ENCODE measurements at regions not wholly inside any gene's neighbourhood (a gene's known extent, or its start where the extent isn't known, plus 50 kb on each side); places are given as distances from the start of the nearest gene placed in this dataset.
A peak's percentile ranks its signal among the peaks of the same experiment; 100 is the strongest.

DNA sequence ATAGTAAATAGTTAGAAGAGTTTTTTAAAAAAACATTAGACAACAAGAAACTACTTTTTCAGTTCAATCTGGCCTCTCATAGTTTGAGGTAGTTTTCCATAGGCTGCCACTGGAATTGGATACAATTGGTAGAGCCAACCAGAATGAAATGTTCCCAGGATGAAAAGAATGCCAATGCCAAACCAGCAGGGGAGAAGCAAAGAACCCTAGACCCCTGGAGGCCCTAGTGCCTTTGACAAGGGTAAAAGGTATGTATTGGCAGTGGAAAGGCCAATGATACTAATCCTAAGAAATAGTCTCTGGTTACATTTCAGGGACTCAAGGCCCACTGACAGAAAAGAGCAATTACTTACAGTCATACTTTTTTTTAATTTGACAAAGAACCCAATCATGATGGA, 77.4 kb upstream of the SEM1 start:
- TF ChIP-seq POLR2A (IDR thresholded peaks at IDR 0.05) (no peak), POLR2AphosphoS5 (IDR thresholded peaks at IDR 0.05) (no peak), EP300 (IDR thresholded peaks at IDR 0.05) (no peak)
- TF ChIP-seq, protein P1, sequence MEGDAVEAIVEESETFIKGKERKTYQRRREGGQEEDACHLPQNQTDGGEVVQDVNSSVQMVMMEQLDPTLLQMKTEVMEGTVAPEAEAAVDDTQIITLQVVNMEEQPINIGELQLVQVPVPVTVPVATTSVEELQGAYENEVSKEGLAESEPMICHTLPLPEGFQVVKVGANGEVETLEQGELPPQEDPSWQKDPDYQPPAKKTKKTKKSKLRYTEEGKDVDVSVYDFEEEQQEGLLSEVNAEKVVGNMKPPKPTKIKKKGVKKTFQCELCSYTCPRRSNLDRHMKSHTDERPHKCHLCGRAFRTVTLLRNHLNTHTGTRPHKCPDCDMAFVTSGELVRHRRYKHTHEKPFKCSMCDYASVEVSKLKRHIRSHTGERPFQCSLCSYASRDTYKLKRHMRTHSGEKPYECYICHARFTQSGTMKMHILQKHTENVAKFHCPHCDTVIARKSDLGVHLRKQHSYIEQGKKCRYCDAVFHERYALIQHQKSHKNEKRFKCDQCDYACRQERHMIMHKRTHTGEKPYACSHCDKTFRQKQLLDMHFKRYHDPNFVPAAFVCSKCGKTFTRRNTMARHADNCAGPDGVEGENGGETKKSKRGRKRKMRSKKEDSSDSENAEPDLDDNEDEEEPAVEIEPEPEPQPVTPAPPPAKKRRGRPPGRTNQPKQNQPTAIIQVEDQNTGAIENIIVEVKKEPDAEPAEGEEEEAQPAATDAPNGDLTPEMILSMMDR (IDR thresholded peaks at IDR 0.05) = no peak
- H3K9me3 ChIP-seq = no peaks in the 10 kb centered on the region
- H3K27ac ChIP-seq = peak overlapping the region; percentile 27
- H3K4me3 ChIP-seq = no peak overlapping the region
- peaks cover 10% of the 10 kb centered on the region for H3K4me1 ChIP-seq
- DNase-seq (ENCODE audit: low spot score in 2 of 2) = no peak
- peaks cover 7% of the 10 kb centered on the region for H3K27me3 ChIP-seq
- H3K36me3 ChIP-seq = no peaks in the 10 kb centered on the region

DNA sequence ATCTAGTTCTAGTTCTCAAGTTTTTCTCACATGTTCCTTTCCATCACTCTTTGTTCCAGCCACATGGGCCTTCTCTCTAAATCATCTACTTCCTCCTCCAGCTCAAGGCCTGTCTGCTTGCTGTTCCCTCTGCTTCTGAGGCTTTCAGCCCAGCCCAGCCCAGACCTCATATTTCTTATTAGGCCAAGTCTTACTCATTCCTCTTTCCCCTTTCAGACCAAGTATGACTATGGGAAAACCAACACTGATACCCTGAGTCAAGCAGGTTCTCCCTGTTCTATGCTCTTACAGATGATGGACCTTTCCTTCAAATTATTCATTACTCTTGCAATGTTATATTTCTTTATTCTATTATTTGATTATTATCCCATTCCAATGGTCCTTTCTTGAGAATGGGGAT, 80.3 kb upstream of the SEM1 start:
- TF ChIP-seq POLR2A (IDR thresholded peaks at IDR 0.05) = no peak
- TF ChIP-seq EP300 (IDR thresholded peaks at IDR 0.05) = no peak
- TF ChIP-seq, protein P1 (IDR thresholded peaks at IDR 0.05) = no peak
- no peak for TF ChIP-seq POLR2AphosphoS5 (IDR thresholded peaks at IDR 0.05)

DNA sequence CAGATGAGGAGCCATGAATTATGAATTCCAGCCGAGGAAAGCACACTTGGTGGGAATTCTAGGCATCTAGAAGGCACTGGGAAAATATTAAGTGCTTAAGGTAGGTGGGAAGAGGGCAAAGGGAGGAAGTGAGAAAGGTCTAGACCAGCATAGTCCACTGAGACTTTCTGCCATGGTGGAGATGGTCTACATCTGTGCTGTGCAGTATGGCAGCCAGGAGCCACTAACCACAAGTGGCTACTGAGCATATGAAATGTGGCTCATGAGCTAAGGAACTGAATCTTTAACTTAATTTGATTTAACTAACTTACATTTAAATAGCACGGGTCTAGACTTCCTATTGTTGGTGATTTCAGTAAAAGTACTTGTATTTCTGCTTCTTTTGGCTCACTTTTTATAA, 82.5 kb upstream of the SEM1 start:
- Histone ChIP-seq H3K9me3 (no peaks in the 10 kb centered on the region), H3K4me1 (peaks cover 10% of the 10 kb centered on the region), H3K36me3 (no peaks in the 10 kb centered on the region), H3K4me3 (no peak overlapping the region), H3K27ac (no peak overlapping the region), H3K27me3 (peaks cover 19% of the 10 kb centered on the region)
- TF ChIP-seq POLR2AphosphoS5 (IDR thresholded peaks at IDR 0.05) (no peak), EP300 (IDR thresholded peaks at IDR 0.05) (no peak), POLR2A (IDR thresholded peaks at IDR 0.05) (no peak)
- TF ChIP-seq, protein P1 (IDR thresholded peaks at IDR 0.05) = no peak
- 85% methylated on average over 2 of the region's 2 CpGs for WGBS
- no peak for DNase-seq (ENCODE audit: low spot score in 2 of 2)

More for the DNA sequence above, 80.3 kb upstream of the SEM1 start:
- no peak for DNase-seq (ENCODE audit: low spot score in 2 of 2)
- Histone ChIP-seq H3K9me3 (no peaks in the 10 kb centered on the region), H3K4me3 (no peak overlapping the region), H3K27me3 (peaks cover 15% of the 10 kb centered on the region), H3K4me1 (peaks cover 17% of the 10 kb centered on the region), H3K36me3 (no peaks in the 10 kb centered on the region), H3K27ac (no peak overlapping the region)

DNA sequence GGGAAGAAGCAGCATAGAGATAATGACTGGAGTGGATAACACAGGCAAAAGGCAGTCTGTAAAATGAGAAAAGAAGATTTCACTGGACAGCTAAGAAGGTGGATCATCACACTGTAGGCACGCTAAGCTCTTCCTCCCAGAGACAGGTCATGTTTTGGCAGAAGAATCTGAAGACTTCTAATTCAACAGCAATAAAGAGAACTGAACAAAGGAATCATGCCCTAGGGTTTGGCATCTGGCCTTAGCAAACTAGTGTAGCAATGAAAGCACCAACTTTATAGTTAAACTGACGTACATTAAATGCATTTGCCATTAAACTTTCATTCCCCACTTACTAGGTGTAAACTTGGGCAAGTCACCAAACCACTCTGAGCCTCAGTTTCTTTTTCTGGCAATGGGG, 84.4 kb upstream of the SEM1 start:
- H3K27ac ChIP-seq = no peak overlapping the region
- H3K36me3 ChIP-seq = no peaks in the 10 kb centered on the region
- H3K4me3 ChIP-seq = no peak overlapping the region
- TF ChIP-seq EP300 (IDR thresholded peaks at IDR 0.05) (no peak), POLR2A (IDR thresholded peaks at IDR 0.05) (no peak), POLR2AphosphoS5 (IDR thresholded peaks at IDR 0.05) (no peak)
- TF ChIP-seq, protein P1 (IDR thresholded peaks at IDR 0.05) = no peak
- H3K27me3 ChIP-seq = peaks cover 16% of the 10 kb centered on the region
- no peaks in the 10 kb centered on the region for H3K9me3 ChIP-seq
- WGBS = 61% methylated on average over 2 of the region's 2 CpGs
- DNase-seq (ENCODE audit: low spot score in 2 of 2) = no peak
- H3K4me1 ChIP-seq = peaks cover 7% of the 10 kb centered on the region

DNA sequence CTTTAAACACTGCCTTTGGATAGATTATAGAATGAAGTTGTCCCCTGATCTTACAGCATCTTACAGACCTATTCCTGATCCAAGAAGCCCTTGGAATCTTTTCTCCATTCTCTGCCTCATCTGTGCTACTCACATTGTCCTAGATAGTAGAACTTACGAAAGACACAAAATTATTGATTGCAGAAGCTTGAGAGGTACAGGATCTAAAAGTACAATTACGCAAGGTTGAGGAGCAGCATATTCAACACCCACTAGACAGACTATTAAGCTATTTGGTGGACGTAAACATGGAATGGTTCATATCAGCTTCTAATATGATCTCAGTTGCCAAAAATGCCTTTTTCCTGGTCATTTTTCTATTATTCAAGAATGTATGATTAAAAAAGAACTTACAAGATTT, 90.5 kb upstream of the SEM1 start:
- 87% methylated on average over 3 of the region's 3 CpGs for WGBS
- H3K27ac ChIP-seq = no peak overlapping the region
- H3K36me3 ChIP-seq = no peaks in the 10 kb centered on the region
- TF ChIP-seq, protein P1 (IDR thresholded peaks at IDR 0.05) = no peak
- TF ChIP-seq POLR2A (IDR thresholded peaks at IDR 0.05) (no peak), EP300 (IDR thresholded peaks at IDR 0.05) (no peak), POLR2AphosphoS5 (IDR thresholded peaks at IDR 0.05) (no peak)
- peaks cover 4% of the 10 kb centered on the region for H3K27me3 ChIP-seq
- no peaks in the 10 kb centered on the region for H3K9me3 ChIP-seq
- no peak for DNase-seq (ENCODE audit: low spot score in 2 of 2)
- H3K4me1 ChIP-seq = no peaks in the 10 kb centered on the region
- H3K4me3 ChIP-seq = no peak overlapping the region

Measured in suprapubic skin (tissue), 4 donors.